GM18868 (cell line): ENCODE measurements at regions not wholly inside any gene's neighbourhood (a gene's known extent, or its start where the extent isn't known, plus 50 kb on each side); places are given as distances from the start of the nearest gene placed in this dataset.

Source experiments
- ATAC-seq: cut with Tn5 transposase; IDR thresholded peaks from one replicate; pipeline ENCODE4 v1.9.1; 2021; ENCODE audit warnings: mild to moderate bottlenecking, moderate library complexity; ENCODE audit not compliant: unreplicated experiment

DNA sequence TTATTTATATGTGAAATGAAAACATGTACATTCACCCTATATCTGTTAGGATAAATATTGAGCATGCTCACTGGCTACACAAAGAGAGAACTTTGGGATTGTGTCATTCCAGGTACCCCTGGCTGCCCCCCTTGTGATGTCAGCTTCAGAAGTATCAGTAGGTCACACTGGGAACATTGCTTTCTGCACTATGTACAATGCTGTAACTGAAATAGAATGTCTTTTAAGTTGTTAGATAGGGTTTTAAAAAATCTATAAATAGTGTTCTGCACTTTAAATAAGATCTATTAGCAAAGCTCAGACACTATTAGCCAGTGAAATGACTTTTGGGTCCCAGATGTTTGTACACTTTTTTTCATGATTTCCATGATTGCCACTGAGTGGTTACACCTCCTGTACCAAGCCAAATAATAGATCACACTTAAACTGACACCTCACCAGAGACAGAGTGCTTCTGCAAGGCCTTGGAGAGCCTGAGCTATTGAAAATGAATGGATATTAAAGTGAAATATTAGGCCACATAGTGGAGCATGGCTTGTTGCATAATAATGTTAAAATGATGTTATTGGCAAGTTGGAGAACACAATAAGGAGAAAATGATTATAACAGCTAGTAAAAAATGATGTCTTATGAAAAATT, 297.0 kb upstream of the NXPH2 start:
- no peak for ATAC-seq

DNA sequence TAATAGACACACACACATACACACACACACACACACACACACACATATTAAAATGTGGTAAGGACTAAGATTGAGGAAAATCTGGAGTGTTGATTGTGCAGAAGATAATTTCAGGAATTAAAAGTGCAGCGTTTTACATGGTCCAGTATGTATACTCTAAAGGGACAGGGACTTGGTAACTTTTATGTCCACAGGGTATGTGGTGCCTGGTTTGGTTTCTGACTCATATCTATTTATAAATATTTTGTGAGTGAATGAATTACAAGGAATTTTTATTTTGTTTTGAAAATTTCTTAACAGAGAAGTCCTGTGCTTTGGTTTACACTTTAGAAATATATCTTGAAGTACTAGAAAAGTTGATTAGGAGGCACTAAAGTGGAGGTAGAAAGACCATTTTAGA, 287.7 kb upstream of the NXPH2 start:
- no peak for ATAC-seq

DNA sequence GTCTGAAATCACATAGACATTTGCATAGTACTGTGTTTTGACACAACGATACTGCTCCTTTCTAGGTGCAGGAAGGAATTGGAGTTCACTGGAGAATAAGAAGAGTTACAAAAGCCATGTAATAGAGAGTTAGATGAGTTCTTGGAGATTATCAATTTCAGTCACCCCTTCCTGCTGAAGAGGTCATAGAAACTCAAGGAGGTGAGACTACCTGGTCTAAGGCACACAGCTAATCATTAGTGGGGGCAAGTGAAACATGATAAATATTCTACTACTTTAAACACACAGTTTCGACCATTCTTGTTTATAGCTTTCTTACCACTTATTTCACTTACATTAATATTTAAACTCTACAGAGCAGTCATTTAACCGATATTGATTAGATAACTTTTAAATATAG, 286.9 kb upstream of the NXPH2 start:
- ATAC-seq, result no peak

DNA sequence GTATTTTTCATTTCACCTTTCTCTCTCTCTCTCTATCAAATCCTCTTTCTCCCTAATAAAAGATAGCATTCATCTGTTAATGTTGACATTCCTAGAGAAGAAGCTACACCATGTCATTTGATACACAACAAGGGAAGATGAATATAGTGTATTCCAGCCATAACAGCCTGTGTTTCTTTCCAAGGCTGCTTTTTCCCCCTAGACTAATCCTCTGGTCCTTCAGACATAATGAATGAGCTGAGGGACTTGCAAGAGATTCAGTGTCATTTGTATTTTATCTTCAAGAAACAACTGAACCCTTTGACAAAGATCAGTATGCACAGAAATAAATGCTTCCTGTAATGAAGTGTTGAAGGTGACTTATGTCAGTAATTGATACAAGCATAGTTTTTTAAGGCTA, 284.0 kb upstream of the NXPH2 start:
- ATAC-seq, result no peak

DNA sequence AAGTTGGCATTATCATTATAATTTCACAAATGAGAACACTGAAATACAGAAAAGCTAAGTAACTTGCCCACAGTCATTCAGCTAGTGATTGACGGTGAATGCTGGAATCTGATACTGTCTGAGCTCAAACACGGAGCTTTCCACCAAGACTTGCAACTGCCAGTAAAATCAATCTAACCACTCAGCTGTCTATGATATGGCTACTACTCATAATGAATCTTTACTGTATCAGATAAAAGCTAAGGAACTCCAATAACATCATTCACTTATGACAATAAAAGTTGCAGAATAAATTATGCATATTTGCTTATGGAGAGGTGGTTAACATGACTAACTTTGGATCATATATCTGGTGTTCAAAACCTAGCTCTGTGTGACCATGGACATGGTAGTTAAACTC, 279.4 kb upstream of the NXPH2 start:
- no peak for ATAC-seq

DNA sequence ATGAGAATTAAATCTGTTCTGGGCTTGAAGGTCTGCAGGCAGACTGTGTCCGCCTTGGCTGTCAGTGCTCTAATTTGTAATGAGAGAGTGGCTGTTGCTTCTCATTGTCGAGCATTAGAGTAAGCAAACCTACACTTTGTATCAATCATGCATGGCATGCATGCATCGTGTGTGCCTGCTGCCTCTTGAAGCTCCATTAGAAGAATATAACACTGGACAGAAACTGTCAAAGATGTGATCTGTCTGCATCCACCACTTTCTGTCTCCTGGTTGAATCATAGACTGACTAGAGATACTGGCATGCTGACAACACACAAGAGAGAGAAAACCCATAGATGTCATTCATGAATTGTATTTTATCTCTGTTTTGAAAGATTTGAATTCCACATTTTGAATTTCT, 275.0 kb upstream of the NXPH2 start:
- ATAC-seq, result no peak

DNA sequence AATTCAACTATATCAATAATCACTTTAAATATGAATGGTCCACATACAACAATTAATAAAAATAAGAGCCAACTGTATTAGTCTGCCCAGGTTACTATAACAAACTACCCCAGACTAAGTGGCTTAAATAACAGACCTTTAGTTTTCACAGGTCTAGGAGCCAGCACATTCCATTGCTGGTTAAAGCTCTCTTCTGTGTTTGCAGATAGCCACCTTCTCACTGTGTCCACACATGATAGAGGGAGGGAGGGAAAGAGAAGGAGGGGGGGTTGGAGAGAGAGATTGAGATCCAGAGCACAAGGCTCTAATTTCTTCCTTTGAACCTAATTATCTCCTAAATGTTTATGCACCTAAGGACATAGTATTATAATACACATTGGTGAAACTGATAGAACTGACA, 267.8 kb upstream of the NXPH2 start:
- no peak for ATAC-seq

DNA sequence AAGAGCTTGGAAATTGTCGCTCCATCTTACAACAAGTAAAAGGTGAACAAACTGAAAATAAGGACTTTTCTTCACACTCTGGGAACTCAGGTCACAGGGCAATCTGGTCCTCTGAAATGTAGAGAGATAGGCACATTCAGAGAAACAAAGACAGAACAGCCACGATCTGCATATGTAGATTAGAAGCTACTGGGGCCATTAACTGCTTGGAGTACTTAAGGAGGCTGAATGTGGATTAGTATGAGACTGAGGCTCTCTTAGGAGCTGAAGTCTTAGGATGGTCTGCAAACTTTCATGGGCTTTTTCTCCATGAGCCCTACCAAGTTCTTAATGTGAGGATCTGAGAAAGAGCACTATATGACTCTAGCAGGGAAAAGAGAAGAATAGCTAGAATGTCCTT, 265.3 kb upstream of the NXPH2 start:
- ATAC-seq, result no peak

DNA sequence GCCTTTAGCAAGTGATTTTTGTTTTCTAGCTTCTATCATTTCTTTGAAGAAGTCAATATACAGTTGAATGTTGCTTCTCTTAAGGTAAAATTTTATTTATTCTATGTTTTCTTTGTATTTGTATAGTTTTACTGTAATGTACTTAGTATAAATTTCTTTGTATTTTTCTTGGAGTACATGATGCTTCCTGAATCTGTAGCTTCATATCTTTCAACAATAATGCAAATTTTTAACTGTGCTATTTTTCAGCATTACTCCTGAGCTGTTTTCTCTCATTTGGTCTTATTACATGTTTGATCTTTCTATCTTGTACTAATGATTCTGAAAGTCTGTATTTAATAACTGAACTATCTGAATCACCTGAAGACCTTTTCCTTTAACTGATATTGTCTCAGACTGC, 253.9 kb upstream of the NXPH2 start:
- ATAC-seq, result no peak

DNA sequence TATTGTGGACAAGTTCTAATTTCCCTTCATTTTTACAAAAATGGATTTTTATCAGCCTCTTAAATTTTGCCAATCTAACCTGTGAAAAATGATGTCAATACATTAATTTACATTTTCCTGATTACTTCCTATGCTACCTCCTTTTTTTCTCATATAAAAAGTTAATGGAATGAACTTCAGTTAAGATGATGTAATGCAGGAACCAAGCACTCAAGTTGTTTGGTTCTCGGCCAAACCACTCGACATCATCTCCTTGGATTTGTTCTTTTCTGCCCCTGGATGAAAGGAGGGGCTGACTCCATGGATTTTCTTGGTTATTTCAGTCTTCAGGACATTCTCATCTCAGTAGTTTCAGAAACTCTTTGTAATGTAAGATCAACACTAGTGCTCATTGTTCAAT, 253.1 kb upstream of the NXPH2 start:
- ATAC-seq, result no peak

DNA sequence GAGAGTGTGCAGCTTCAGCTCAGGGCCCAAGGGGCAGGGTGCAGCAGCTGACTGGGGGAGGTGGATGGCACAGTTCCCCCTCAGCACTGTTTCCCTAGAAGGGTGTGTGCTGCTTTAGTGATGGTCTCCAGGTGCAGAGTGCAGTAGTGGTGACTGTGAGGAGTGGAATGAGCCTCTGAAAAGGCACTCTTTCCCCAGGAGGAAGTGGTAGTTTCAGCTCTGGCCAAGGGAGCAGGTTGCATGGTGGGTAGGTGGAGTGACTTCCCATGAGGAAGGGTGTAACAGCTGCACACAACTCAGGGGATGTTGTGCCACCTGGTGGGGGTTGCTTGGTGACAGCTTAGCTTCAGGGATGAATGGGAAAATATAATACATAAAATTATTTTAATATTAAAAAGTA, 251.5 kb upstream of the NXPH2 start:
- ATAC-seq, result peak; percentile 79

DNA sequence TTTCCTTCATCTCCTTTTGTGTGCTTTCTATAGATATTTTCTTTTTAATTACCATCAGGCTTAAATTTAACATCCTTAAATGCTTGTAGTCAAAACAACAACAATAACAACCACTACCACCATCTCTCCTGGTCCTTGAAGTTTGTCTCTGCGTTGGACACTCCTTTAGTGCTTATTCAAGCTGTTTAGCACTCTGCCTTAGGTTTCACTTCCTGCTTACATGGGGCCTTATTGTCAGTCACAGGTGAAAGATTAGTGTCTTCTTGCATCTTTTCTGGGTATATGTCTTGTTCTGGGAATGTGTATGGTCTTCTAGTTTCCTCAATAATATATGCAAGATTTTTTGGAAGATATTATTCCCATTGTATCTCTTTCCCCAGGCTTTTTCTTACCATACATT, 240.1 kb upstream of the NXPH2 start:
- ATAC-seq, result peak; percentile 85

DNA sequence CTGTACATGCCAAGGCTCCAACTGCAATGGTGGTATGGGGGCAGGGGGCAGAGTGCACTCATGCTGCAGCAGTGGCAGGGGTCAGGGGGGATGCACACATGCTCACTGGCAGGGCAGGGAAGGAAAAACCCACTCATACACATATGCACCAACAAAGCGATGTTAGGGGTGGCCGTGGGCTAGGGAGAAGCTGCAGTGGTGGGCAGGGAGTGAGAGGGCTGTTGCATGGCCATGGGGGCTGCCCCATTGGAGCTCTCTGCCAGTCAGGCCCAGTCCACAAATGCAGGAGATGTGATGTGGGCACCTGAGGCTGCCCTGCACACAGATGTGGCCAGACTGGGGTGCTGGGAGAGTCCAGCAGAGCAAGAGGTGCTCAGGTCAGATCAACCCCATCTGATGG, 238.1 kb upstream of the NXPH2 start:
- ATAC-seq, result no peak

DNA sequence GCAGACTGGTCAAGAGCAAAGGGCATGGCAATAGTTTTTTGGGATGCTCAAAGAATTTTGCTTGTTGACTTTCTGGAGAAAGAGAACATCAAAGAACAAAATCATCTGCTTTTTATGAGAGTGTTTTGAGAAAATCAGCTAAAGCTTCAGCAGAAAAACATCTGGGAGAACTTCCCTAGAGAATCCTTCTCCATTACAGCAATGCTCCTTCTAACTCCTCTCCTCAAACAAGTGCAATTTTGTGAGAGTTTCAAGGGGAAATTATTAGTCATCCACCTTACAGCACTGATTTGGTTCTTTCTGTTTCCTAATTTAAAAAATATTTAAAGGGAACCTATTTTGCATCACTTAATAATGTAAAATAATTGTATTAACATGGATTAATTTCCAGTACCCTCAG, 226.9 kb upstream of the NXPH2 start:
- no peak for ATAC-seq

DNA sequence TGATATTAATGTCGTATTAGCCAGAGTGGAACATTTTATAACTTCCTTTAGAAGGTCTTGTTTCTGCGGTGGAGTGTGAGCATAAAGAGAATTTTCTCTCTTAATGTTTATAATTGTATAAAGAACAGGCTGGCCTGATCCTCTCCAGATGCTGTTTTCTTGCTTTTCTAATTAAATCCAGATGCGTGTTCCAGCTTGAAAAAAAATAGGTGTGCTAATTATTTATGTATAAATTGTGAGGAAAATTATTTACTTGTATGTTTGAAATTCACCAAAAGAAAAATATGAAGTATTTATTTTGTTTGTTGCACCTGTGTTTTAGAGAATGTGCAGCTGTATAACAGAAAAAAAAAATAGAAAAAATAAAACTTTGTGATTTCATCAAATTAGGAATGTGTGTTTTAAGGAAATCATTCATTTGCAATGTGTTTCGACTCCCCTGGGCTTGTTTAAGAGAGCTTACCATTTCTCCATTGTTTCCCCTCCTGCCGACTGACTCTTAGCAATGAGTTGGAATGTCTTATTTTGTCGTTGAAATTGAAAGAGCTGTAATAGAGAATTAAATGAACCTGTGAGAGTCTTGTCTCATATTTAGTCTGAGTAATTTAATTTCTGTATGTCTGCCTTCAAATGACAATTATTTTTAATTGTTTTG, 220.1 kb upstream of the NXPH2 start:
- ATAC-seq, result no peak

DNA sequence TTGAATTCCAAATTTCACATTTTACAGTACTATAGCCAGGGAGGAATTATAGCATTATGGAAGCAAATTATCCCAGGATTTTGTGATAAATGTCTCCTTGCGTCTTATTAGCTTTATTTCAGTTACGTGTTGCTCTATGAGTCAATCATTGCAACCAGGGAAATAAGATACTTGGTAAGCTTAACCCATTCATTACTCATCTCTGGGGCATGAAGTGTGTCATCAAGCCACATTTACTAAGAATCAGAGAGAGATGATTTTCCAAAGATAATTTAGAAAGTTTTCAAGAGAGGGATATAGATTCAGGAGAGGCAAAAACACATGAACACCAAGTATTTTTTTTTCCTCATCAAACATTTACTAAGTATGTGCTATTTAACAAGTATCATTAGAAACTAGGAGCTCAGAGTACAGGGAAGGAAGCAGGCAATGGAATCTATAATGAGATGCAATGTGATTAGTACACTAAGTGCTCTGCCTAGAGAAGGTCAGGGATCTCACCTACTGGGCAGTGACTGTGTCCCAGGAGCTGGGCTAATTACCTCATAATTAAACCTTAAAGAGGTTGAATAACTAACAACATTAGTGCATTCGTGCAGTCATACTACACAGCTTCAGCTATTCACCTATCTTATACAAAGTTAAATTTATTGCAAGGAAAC, 217.8 kb upstream of the NXPH2 start:
- no peak for ATAC-seq

DNA sequence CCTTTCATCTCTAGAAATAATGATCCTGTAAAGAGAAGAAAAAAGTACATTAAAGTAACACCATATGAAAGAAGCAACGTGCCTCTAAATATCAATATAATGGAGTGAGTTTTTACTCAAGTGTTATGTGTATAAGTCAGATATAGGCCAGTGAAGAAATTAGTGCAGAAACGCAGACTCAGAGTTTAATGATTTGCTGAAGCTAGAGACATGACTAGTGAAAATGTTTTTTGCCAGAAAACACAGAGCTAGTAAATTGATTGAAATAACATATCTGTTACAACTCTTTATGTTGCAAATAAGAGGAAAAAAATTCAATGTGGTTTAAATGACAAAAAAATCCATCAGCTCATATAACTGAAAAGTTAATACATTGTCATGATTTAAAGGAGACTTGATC, 217.2 kb upstream of the NXPH2 start:
- ATAC-seq, result no peak

DNA sequence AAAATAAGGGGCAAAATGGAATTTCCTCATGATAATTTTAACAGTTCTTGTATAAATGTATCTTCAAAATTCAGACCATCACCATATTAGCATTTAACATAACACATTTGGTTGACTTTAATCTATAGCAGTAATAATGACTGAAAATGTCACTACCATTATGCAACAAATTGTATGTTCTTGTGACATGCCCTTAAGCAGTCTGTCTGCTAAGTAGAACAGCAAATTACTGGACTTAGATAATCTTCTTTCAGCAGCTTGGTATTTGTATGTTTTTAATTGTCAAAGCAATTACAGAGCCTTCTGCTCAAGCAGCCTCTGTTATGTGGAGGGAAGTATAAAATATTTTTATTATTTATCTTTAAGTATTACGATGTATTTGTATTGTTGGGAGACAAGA, 214.3 kb upstream of the NXPH2 start:
- no peak for ATAC-seq

DNA sequence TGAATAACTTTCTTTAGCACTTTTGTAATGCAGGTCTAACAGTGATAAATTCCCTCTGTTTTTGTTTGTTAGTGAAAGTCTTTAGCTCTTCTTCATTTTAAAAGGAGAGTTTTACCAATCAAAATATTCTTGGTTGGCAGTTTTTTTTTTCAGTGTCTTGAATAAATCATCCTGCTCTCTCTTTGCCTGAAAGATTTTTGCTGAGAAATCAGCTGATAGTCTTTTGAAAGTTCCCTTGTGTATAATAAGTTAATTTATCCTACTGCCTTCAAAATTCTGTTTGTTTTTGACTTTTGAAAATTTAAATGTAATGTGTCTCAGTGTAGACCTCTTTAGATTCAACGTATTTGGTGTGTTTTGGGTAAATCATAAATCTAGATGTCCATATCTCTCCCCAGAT, 205.7 kb upstream of the NXPH2 start:
- ATAC-seq, result no peak

DNA sequence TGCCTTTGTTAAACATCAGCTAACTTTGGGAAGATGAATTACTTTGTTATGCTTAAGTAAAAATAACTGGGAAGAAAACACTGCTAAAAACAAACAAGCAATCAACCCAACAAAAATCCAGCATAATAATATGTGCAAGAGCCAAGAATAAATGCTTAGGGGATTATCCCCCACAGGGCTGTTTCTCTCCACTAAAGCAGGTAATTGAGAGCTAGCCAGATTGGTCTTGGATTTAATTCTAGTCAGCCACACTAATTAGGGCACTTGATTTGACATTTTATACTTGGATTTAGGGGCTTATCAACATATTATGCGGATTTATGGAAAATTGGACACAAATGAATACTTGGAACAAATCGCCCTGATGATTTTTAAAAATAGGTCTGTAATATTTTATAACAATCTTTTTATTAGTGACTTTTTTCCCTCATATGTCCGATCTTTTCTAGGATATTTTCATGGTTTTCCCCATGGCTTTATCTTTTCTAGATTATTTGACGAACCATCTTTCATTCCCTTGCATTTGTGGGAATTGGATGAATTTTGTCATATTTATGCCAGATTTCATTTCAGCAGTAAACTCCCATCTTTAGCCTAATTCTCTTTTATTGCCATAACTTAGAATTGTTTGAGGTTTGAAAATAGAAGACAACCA, 199.1 kb upstream of the NXPH2 start:
- no peak for ATAC-seq

DNA sequence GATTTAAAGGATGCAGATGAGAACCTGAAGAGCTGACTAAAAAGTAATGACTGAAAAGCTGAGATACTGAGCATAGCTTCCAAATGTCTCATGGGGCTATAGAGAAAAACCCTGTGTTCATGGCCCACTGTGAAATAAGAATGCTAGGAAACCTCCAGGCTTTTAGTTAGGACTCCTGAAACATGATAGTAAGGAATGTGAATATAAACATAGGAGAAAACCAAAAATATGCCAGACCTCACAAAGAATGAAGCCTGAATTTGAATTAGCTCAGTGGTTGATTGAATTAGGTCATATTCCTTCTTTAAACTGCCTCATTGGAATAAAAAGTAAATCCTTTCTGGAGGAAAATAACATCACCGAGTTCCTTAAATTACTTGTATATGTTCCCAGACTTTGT, 194.5 kb upstream of the NXPH2 start:
- ATAC-seq, result no peak

DNA sequence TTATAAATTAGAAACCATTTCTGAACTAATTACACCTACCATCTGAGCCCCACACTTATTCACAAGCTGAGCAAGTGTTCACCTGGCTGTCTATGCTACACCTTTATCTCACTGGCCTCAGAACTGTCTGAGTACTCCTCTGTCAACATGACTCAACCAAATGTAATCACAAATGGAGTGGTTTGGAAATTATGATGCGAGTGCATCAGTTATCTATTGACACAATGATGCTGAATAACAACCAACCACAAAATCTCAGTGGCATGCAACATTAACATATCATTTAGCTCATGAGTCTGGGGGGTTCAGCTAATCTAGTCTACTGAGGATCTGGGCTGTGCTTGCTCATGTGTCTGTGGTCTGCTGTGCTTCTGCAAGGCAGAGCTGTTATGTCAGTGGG, 184.2 kb upstream of the NXPH2 start:
- ATAC-seq, result no peak
